ENCODE measurements at regions not wholly inside any gene's neighbourhood (a gene's known extent, or its start where the extent isn't known, plus 50 kb on each side); places are given as distances from the start of the nearest gene placed in this dataset.
A peak's percentile ranks its signal among the peaks of the same experiment; 100 is the strongest.
"Not testable (repeated sequence)": the region's sequence is repeated elsewhere in the genome, so short reads cannot be mapped to it uniquely, and the experiment has no call there.

DNA sequence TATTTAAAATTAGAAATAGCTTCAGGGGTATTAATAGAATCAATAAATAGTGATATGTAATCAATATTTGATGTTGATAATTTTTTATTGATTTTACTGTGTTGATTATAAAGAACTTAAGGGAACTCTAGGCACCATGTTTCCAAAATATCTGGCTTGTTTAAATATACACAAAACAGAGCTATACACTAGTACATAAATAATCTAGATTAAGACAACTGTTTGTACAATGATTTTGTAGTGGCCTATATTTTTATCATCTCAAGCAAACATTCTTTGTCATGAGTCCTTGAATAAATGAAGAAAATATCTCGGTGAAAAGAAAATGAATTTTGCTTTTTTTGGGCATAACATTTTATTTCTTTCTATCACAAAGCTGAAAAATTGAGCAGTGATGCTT is 117.1 kb upstream of the KRR1 start:
- DNase-seq (ENCODE audit: low spot score) (no peak), FAIRE-seq (no peak)

DNA sequence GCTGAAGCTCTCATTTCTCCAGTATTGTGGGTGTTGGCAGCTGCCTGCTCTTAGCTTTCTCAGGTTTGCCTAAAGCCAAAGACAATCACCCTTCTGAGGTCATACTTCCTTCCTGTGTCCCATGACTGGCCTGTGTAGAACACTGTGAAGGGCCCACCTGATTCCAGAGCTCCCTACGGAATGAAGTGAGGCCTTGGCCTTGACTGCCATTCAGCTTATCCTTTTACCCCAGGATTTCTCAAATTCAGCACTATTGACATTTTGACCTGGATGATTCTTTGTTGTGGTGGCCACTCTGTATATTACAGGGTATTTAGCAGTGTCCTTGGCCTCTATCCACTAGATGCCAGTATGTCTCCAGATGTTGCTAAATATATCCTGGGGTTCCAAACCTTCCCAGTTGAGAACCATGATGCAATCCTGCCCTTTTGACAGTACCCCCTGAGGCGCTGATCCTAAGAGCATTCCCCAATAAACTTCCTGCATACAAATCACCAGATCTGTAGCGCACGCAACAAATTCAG is 112.3 kb upstream of the KRR1 start:
- peak; percentile 42 for DNase-seq (ENCODE audit: low spot score)

DNA sequence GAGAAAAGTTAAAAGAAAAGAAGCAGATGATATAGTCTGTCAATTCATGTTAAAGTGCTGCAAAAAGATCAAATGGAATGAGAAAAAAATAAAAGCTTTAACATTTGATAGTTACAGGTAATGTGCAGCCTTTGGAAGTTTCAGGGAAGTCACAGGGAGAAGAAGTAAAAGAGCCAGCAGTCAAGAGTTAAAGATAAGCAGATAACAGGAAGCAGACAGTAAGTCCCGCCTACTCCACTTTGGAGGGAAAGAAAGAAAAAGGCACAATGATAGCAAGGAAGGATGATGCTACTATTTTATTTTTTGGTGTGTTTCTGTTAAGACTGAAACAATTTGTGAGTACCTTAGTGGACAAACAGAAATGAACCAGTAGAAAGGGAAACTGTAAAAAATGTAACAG is 111.1 kb upstream of the KRR1 start:
- FAIRE-seq, result no peak
- no peak for DNase-seq (ENCODE audit: low spot score)

More for the DNA sequence above, 112.3 kb upstream of the KRR1 start:
- FAIRE-seq, result no peak

DNA sequence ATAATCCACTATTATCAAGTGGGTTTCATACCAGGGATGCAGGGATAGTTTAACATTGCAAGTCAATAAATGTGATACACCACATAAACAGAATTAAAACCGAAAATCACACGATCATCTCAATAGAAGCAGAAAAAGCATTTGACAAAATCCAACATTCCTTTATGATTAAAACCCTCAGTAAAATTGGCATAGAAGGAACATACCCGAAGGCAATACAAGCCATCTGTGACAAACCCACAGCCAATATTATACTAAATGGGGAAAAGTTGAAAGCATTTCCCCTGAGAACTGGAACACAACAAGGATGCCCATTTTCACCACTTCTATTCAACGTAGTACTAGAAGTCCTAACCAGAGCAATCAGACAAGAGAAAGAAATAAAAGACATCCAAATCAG is 103.0 kb upstream of the KRR1 start:
- DNase-seq (ENCODE audit: low spot score); FAIRE-seq: not testable (repeated sequence)

DNA sequence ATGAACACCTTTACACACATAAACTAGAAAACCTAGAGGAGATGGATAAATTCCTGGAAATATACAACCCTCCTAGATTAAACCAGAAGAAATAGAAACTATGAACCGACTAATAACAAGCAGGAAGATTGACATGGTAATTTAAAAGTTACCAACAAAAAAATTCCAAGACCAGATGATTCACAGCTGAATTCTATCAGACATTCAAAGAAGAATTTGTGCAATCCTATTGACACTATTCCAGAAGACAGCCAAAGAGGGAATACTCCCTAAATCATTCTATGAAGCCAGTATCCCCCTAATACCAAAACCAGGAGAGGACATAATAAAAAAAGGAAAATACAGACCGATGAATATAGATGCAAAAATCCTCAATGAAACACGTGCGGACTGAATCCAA is 102.6 kb upstream of the KRR1 start:
- FAIRE-seq (no peak), DNase-seq (ENCODE audit: low spot score) (no peak)

DNA sequence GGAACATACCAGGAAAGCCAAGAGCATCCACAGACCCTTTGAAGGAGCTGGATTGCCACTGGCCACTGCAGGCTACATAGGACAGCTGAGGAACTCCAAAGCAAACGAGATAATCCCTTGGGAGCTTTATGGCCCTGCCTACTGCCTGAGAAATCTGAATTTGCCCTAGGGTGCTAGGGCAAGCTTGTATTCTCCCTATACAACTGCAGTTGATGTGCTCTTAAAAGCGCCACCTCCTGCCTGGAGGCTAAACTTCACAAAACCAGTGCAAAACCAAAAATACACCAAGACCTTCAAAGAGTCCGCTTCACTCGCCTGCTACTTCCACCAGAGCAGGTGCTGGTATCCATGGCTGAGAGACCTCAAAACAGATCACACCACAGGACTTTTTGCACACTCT is 99.6 kb upstream of the KRR1 start:
- FAIRE-seq (no peak), DNase-seq (ENCODE audit: low spot score) (no peak)

DNA sequence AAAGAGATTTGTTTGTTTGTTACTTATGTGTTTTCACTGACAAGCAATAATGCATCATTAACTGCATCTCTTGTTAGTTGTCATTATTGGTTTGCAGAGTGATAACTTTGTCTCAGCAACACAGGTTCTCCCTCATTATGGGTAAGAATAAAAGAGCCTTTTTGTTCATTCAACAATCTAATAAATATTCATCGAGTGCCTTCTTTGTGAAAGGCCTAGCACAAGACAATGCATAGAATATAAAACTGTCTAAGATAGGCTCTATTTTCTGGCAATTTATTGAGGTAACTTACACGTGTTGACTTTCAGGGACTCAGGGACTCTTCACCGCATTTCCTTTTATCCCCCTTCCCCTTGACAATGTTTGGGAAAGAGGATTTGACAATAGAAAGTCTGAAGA is 95.5 kb upstream of the KRR1 start:
- DNase-seq (ENCODE audit: low spot score) (no peak), FAIRE-seq (no peak)

DNA sequence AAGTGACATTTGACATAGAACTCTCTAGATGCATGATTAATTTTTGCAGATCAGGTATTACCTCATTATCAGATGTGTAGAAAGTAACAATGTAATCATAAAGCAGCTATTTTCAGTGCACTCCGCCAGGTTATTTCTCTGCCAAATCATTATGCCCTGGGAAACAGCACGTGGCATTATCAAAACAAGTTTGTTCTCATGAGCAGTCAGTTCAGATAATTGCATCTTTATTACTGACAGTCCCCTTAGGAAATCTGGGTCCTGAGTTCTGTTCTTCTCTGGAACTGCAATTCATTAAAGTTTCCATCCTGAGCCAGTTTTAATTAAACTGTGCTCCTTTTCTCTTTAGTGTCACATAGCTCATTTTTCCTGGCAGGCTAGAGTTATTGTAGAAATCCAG is 94.7 kb upstream of the KRR1 start:
- DNase-seq (ENCODE audit: low spot score) (no peak), FAIRE-seq (no peak)

DNA sequence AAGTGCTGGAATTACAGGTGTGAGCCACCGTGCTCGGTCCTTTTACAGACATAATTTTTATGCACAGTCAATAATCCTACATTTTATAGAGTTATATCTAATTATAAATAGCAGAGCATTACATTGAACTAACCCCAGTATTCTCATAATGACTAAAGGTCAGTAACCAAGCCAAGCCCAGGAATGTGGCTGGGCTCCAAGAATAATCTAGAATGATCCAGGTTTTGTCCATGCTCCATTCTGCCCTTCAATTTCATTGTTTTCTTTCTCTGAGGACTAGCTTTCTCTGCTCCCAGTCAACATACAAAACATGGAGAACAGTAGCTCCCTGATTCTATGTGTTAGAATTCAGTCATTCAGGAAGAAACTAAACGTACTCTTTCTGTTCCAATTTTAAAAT is 92.1 kb upstream of the KRR1 start:
- no peak for DNase-seq (ENCODE audit: low spot score)
- FAIRE-seq, result no peak

DNA sequence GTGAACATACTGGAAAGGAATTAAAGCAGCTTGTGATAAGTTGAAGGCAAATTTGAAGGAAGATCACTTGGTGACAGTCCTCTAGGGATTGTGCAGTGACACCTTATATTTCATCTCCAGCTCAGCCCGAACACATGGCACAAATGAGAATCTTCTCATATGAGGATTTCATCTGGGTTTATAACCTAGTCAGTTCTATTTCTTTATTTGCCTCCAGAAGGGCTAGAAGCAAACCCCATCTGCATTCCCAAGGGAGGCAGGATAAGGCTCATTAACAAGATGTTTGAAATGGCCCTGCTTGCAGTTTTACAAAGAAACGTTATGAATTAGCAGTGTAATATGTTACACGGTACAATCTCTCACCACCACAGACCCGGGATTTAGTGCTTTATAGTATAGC is 90.7 kb upstream of the KRR1 start:
- DNase-seq (ENCODE audit: low spot score), result no peak
- no peak for FAIRE-seq

DNA sequence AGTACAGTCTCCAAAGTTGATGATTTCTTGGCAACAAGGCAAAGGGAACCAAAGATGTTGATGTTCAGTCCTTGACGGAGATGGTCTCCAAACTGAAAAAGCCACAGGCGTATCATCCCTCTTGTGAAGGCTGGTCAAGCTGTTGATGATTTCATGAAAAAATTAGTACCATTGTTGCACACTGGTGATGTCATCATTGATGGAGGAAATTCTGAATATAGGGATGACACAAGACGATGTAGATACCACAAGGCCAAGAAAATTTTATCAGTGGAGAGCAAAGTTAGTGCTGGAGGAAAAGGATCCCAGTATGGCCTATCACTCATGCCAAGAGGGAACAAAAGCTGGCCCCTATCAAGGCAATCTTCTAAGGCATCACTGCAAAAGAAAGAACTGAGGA is 88.7 kb upstream of the KRR1 start:
- no peak for DNase-seq (ENCODE audit: low spot score)
- no peak for FAIRE-seq

DNA sequence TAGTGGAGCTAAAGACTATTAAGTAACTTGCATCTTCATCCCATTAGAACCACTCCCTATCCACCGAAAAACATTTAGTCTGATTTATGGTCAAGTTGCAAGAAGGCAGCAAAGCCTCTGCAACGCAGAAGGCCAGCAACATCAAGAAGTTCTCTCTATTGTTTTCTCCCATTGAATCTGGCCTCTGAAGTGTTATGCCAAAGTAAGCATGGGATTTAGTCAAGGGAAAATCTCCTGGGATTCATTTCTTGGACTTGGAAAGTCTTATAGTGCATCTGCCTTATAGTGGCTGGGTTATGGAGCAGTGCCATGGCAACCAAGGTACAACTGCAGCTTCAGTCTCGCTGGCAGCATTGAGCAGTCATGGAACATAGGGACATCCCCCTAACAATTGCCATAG is 87.7 kb upstream of the KRR1 start:
- DNase-seq (ENCODE audit: low spot score) (no peak), FAIRE-seq (no peak)

DNA sequence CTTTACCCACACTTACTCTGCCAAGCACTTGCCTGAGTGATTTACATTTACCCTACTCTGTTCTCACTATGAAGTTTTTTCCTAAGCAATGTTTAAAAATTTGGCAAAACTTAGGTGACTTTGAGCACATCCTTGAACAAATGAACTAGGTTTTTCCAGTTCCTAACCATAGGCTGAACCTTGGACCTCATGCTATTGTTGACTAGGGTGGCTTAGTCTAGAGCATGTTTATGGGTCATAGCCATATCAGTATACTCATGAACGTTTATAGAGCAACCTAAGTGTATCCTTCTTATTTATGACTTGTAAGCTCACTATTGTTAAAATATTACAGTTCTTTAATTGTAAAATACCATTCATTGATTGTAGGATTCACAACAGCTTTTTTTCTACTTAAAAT is 85.0 kb upstream of the KRR1 start:
- FAIRE-seq (no peak), DNase-seq (ENCODE audit: low spot score) (no peak)

DNA sequence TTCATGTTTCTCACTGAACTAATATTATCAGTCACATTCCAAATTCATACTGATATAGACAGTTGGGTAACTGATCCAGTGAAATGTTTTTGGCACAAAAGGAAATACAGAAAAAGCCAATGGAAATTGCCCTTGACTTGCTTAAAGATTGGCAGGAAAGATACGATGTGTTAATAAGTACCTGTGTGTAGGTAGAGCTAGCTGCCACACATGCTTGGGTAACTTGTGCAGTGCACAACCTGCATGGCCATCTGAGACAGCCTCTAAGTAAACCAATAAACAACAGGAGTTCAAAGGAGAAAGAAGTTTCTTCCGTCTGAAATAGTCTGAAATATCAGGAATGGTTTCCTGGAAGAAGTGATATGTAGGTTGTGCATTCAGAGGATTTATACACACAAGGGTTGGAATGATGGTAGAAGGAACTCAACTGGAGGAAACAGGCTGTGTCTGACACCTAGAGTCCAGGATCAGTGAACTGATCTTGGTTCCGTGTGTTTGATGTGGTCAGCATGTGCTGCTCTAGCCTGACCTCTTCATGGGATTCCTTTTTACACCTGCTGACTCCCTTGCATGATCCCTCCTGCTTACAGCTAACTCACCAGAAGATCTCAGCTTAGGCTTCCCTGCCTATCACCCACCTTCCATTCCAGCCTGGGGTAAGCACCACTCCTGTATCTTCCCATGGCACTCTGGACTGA is 81.4 kb upstream of the KRR1 start:
- no peak for DNase-seq (ENCODE audit: low spot score)
- no peak for FAIRE-seq

DNA sequence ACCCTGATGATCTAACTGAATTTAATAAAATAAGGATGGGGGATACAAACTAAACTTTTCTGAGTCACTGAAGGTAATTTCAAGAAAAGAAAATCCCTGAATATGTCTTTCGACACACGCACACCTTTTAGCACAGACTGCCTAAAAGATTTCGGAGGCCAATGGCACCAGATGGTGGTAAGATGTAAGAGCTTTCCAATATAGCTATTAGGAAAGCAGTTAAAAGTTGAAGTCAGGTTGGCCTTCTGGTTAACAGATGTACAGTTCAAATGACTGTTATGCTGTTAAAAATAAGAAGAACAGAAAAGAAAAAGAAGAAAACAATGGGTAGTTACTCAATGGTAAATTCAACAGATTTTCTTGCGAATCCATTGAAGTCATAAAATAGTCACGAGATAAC is 80.7 kb upstream of the KRR1 start:
- DNase-seq (ENCODE audit: low spot score), result no peak
- FAIRE-seq, result no peak

DNA sequence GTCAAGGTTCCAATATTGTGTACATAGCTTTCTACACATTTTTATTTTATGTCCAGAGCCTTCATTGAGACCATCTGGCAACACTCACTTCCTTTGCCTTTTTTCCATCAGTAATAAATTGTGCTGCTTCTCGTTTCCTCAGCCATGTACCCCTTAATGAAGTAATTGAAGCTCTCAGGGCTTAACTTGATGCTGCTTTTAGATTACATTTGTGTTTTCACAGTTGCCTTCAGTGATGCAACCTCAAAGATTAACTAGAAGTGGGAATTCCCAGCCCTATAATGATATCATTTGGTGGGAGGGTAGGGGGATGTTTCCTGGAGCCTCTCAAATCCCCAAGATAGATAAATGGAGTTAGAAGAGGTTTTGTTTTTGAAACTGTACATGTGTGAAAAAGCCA is 80.2 kb upstream of the KRR1 start:
- DNase-seq (ENCODE audit: low spot score), result no peak
- no peak for FAIRE-seq

DNA sequence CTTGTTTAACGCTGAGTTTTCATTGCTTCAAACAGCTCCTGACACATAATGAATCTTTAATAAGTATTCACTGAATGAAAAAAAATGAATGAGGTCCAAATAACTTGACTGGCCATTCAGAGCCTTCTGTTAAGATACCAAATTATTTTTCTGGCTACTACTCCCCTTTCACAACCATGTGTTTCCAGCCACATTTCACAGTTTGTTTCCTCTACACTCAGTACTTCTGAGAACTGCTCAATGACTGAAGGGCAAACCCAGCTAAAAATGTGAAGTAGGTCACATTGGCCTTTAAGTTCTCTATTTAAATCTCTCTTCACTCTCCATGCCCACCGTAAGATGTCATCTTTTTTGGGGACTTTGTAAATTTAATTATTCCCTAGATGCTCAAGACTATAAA is 78.4 kb upstream of the KRR1 start:
- FAIRE-seq (no peak), DNase-seq (ENCODE audit: low spot score) (no peak)

DNA sequence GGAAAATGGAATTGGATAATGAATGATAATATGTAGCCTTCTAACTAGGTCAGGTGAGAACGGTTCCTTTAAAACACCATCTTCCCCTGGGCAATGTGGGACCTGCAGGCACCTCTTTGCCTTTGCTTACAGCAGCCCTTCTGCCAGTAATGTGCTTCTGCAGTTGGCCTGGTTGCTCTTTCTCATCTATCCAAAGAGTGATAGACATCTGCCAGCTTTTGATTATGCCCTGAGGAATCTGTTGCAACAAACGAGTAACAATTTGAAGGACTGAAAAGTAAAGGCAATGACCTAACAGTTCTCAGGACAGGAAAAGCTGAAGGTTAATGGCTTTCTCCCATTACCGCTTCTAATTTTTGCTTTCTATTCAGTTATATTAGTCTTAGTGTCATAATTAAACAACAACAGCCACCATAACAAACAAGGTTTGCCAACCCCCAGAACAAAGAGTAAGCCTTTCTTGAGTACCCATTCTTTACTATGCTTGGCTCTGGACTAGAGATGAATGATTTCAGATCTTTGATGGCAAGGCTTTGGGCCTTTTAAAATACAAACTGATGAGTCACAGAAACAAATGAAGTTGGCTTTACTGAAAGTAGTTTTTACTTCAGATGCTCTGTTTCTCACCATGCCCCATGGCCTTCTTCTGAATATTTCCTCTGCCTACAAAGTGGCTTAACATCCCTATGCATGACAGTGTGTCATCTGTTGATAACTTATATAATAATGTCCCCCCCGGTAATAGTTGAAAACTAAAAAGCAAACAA is 76.1 kb upstream of the KRR1 start:
- FAIRE-seq (no peak), DNase-seq (ENCODE audit: low spot score) (no peak)

DNA sequence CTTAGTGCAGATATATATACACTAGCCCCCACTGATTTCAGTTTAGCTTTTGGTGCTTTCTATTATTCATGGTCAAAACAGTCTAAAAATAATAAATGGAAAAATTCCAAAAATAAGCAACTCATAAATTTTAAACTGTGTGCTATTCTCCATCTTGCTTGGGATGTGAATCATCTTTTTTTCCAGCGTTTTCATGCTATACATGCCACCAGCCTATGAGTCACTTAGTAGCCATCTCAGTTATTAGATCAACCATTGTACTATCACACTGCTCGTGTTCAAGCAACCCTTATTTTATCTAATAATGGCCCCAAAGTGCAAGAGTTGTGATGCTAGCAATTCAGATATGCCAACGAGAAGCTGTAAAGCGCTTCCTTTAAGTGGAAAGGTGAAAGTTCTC is 73.9 kb upstream of the KRR1 start:
- DNase-seq (ENCODE audit: low spot score) (peak; percentile 75), FAIRE-seq (peak; percentile 89)

DNA sequence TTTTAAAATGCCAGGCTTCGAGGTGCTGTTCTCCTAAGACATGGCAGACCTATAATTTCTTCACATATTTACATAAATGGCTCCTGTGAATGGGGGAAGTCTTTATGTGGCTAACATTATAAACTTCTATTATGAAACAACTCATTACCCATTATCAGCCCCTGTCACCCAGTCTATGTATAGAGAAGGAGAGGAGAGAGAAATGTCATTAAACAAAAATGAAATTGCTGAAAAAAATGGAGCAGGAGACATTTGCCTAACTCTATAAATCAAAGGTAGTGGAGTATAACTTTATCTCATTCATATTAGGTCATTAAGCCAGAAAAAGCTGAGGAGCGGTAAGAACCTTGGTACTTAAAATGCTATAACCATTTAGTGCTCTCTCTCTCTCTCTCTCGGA is 71.9 kb upstream of the KRR1 start:
- FAIRE-seq, result no peak
- DNase-seq (ENCODE audit: low spot score), result no peak

DNA sequence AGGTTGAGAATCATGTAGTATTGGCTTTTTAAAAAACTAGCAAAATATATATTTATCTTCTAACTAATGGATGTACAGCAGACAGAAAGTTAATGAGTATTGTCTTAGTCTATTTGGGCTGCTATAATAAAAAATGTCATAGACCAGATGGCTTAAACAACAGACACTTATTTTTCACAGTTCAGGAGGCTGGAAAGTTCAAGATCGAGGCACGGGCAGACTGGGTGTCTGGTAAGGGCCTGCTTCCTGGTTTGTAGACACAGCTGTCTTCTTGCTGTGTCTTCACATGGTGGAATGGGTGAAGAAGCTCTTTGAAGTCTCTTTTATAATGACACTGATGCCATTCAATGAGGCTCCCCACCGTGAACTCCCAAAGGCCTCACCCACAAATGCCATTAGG is 70.1 kb upstream of the KRR1 start:
- no peak for FAIRE-seq
- no peak for DNase-seq (ENCODE audit: low spot score)

DNA sequence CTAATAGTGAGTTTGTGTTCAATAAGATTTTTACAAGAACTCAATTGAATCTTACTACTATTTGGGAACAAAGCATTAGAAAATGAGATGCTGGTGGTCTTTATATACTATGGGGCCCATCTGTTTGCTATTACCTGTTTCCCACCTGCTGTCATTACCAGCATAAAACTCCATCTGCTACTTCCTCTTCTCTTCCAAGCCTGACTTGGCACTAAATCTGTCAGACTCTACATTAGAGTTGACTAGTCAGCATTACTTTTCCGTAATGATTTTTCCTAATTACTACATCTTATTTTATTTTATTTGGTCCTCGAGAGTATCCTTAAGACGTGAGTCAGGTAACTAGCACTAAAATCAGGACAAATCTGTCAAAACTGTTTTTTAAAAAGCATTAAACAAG is 68.1 kb upstream of the KRR1 start:
- FAIRE-seq (no peak), DNase-seq (ENCODE audit: low spot score) (no peak)

DNA sequence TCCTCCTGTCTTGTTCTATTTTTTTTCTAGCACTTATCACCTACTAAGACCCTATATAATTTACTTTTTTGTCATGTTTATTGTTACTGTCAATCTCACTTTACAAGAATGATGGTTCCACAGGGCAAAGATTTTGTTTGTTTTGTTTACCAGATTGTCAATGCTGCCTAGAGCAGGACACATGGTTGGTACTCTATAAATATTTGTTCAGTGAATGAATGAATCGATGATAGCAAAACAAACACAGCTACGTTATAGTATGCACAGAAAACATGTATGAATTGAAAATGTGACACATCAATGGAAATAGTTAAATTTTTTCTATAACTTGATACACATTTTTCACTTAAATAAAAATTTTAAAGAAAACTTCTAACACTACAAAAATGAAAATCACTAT is 67.1 kb upstream of the KRR1 start:
- FAIRE-seq (no peak), DNase-seq (ENCODE audit: low spot score) (no peak)

All from RCC 7860 (cell line).